Esophagus squamous epithelium (tissue), 5 donors: ENCODE measurements at regions not wholly inside any gene's neighbourhood (a gene's known extent, or its start where the extent isn't known, plus 50 kb on each side); places are given as distances from the start of the nearest gene placed in this dataset.
A peak's percentile ranks its signal among the peaks of the same experiment; 100 is the strongest.

Experiments used
- DNase-seq: peaks from one replicate; lab custom pipeline; 2025; lab: John Stamatoyannopoulos, UW
- H3K27ac ChIP-seq, 4 donors: fragments of 200-600 bp; sonication (generic); one replicate each; pipeline ENCODE4 v1.5.1; 2016 to 2019; ENCODE audit warnings: mild to moderate bottlenecking in 1 of 4
- H3K27me3 ChIP-seq, 4 donors: fragments of 200-600 bp; sonication (generic); 1 replicate in 3 of 4; 2 replicates in 1 of 4; pipeline versions ENCODE4 v1.5.1 to v1.6.0; 2017 to 2021; ENCODE audit warnings: antibody characterized with exemption in 1 of 4
- H3K36me3 ChIP-seq, 3 donors: fragments of 200-600 bp; sonication (generic); one replicate each; pipeline ENCODE4 v1.5.1; 2016 to 2019
- H3K4me1 ChIP-seq, 3 donors: fragments of 200-600 bp; sonication (generic); one replicate each; pipeline ENCODE4 v1.5.1; 2017 to 2019
- H3K4me3 ChIP-seq, 4 donors: fragments of 200-600 bp; sonication (generic); 1 replicate in 3 of 4; 2 replicates in 1 of 4; pipeline ENCODE4 v1.5.1; 2016 to 2019; ENCODE audit warnings: mild to moderate bottlenecking in 2 of 4, moderate library complexity in 1 of 4
- H3K9me3 ChIP-seq, 3 donors: fragments of 200-600 bp; sonication (generic); one replicate each; pipeline ENCODE4 v1.5.1; 2016 to 2019
- CTCF ChIP-seq, 6 experiments: fragments of 450-650 bp in 4 of 6; fragments of 200-600 bp in 2 of 6; sonication (generic) in 2 of 6; IDR thresholded peaks; one replicate each; pipeline ENCODE4 v1.5.1; 2016 to 2019; ENCODE audit warnings: antibody characterized with exemption in 6 of 6, mild to moderate bottlenecking in 4 of 6, moderate library complexity in 4 of 6
- POLR2A ChIP-seq, 4 donors: fragments of 450-650 bp; IDR thresholded peaks; one replicate each; pipeline ENCODE4 v1.6.1; 2017; ENCODE audit warnings: antibody characterized with exemption in 4 of 4, mild to moderate bottlenecking in 4 of 4, moderate library complexity in 3 of 4
- WGBS, 2 donors: methylation state at CpG; one replicate each; pipeline ENCODE4 v1.1.5; 2018; 5-methylcytosine and 5-hydroxymethylcytosine counted together
- intact Hi-C: fragments of 100-400 bp; cut with DNase I; formaldehyde crosslinking; loops from one replicate; pipeline ENCODE4 v1.15.0; 2022
- donor health status: DM: yes; HTN: yes; CAD: no.

DNA sequence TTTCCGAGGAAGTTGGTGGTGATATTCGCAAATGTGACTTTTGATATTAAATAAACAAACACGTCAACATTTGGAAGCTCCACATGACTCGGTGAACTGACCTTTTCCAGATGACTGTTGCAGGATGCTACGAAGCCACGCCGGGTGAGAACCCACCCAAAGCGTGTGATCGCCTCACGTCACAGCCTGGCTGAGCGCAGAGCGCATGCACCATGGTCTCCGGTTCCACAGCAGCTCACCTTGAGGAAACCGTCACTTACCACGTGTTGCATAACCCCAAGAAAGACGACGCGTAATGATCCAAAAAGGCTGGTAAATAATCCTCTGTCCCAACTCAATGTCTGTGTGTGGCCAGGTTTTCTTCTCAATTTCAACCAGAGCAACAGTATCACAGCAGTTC, 64.5 kb upstream of the CTDP1 start:
- DNase-seq: no peak
- intact Hi-C loops: no loop called here
- TF ChIP-seq CTCF (IDR thresholded peaks at IDR 0.05): no peak
- TF ChIP-seq POLR2A (IDR thresholded peaks at IDR 0.05): no peak

GRCh38 chr18:79615586-79615985, 64.0 kb upstream of the CTDP1 start:
- DNase-seq: no peak

More for the DNA sequence above, 64.5 kb upstream of the CTDP1 start:
- Histone ChIP-seq H3K27ac (no peak overlapping the region), H3K27me3 (peaks cover 0 to 31% (median 0%) of the 10 kb centered on the region in 4 donors), H3K4me1 (peaks cover 7 to 30% (median 11%) of the 10 kb centered on the region in 3 donors), H3K4me3 (no peak overlapping the region), H3K9me3 (no peaks in the 10 kb centered on the region), H3K36me3 (no peaks in the 10 kb centered on the region)
- 89% methylated on average over 15 to 18 of the region's 18 CpGs for WGBS, 2 donors

DNA sequence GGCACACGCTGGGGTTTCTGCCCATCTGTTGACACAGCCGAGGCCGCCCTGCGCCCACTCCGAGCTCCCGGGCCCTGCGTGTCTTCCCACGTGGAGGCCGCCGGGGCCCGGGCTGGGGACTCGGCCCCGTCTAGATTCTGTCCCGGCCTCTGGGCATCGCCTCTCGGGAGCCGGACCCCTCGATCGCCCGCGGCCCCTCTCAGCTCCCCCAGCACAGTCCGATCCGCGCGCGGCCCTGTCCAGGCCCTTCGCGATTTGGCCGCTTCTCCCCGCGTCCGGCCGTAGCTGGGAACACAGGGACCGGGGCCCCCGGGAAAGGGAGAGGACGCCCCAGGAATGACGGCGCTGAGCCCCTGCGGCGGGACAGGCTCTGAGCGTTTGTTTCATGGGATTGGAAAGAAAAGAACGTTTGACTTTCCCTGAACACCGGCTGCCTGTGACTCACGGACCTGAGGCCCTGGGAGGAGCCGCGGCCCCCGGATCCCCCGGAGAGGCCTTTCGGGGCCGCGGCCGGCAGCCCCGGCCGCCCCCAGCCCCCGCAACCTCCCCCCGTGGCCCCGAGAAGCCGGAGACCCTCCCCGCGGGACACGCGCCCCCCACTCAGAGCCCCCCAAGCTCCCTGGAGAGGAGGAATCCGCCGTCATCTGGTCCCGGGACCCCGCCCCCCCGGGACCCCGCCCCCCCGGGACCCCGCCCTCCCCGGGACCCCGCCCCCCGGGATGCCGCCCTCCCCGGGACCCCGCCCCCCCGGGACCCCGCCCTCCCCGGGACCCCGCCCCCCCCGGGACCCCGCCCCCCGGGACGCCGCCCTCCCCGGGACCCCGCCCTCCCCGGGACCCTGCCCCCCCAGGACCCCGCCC, 62.7 kb upstream of the CTDP1 start:
- 53 to 70% methylated on average over 16 to 23 of the region's 89 CpGs for WGBS, 2 donors
- intact Hi-C loops: no loop called here
- H3K27me3 ChIP-seq: peaks cover 0 to 37% (median 0%) of the 10 kb centered on the region in 4 donors
- DNase-seq: no peak
- TF ChIP-seq CTCF (IDR thresholded peaks at IDR 0.05) (no peak), POLR2A (IDR thresholded peaks at IDR 0.05) (no peak)
- no peaks in the 10 kb centered on the region for H3K9me3 ChIP-seq
- peak overlapping the region in 3 of 4 donors; percentile 25 to 56 (median 34) for H3K4me3 ChIP-seq
- H3K27ac ChIP-seq: no peak overlapping the region
- H3K36me3 ChIP-seq: no peaks in the 10 kb centered on the region
- H3K4me1 ChIP-seq: peaks cover 0 to 17% (median 7%) of the 10 kb centered on the region in 3 donors

More at GRCh38 chr18:79615586-79615985, 64.0 kb upstream of the CTDP1 start:
- intact Hi-C loops: no loop called here
- Histone ChIP-seq H3K27ac (no peak overlapping the region), H3K9me3 (no peaks in the 10 kb centered on the region), H3K36me3 (no peaks in the 10 kb centered on the region), H3K4me1 (peaks cover 7 to 27% (median 9%) of the 10 kb centered on the region in 3 donors), H3K27me3 (peaks cover 0 to 31% (median 0%) of the 10 kb centered on the region in 4 donors), H3K4me3 (no peak overlapping the region)
- 60 to 70% methylated on average over 7 of the region's 7 CpGs for WGBS, 2 donors
- no peak for TF ChIP-seq POLR2A (IDR thresholded peaks at IDR 0.05)

DNA sequence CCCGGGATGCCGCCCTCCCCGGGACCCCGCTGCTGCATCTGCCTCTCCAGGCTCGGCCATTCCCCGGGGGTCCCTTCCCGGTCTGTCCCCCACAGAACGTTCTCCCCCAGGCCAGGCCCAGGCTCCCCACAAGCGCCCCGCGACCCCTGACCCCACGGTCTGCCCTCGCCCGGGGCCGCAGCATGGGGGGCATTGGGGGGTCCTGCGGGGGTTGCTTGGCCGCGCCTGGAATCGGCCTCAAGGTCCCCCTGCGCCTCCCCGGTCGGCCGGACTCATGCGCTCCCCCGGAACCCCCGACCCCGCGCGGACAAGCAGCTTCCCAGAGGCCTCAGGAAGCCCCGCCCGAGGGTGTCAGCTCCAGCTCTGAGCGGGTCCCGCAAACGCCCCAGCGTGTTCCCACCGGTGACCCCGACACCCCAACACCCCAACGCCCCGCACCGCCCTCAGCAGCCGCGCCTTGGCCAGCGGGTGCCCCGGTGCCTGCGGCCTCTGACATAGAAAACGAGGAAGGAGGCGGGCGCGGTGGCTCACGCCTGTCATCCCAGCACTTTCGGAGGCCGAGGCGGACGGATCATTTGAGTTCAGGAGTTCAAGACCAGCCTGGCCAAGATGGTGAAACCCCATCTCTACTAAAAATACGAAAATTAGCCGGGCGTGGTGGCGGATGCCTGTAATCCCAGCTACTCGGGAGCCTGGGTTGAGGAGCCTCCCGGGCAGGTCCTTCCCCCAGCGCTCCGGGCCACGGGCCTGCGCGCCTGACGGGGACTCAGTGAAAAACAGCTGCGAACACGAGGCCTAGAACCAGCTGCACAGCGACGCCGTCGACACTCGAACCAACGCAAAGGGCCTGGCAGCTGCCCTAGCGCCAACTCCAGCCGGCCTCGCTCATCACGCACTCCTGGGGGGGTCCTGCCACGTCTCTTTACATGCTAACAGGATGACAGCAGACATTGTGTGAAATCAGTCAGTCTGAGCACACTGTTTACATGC, 61.8 kb upstream of the CTDP1 start:
- TF ChIP-seq CTCF (IDR thresholded peaks at IDR 0.05): no peak
- TF ChIP-seq POLR2A (IDR thresholded peaks at IDR 0.05): no peak
- no peak overlapping the region for H3K4me3 ChIP-seq
- no peak overlapping the region for H3K27ac ChIP-seq
- 88% methylated on average over 15 of the region's 79 CpGs; no CpG with 5 or more reads in 1 of the 2 donors for whole genome bisulfite sequencing, 2 donors
- peaks cover 0 to 15% (median 7%) of the 10 kb centered on the region in 3 donors for H3K4me1 ChIP-seq
- peaks cover 0 to 40% (median 0%) of the 10 kb centered on the region in 4 donors for H3K27me3 ChIP-seq
- no peak for DNase-seq
- no peaks in the 10 kb centered on the region for H3K36me3 ChIP-seq
- intact Hi-C loops: no loop called here
- H3K9me3 ChIP-seq: no peaks in the 10 kb centered on the region

GRCh38 chr18:79620576-79621165, 58.9 kb upstream of the CTDP1 start:
- H3K27me3 ChIP-seq: peaks cover 0 to 21% (median 0%) of the 10 kb centered on the region in 4 donors
- no peak for TF ChIP-seq POLR2A (IDR thresholded peaks at IDR 0.05)
- no peak for TF ChIP-seq CTCF (IDR thresholded peaks at IDR 0.05)
- WGBS, 2 donors: 68 to 80% methylated on average over 9 to 18 of the region's 20 CpGs
- H3K4me3 ChIP-seq: no peak overlapping the region
- H3K4me1 ChIP-seq: peaks cover 7 to 21% (median 13%) of the 10 kb centered on the region in 3 donors
- DNase-seq: no peak
- no peaks in the 10 kb centered on the region for H3K36me3 ChIP-seq
- no peak overlapping the region for H3K27ac ChIP-seq
- H3K9me3 ChIP-seq: no peaks in the 10 kb centered on the region
- intact Hi-C loops: no loop called here
